ENCODE measurements at regions not wholly inside any gene's neighbourhood (a gene's known extent, or its start where the extent isn't known, plus 50 kb on each side); places are given as distances from the start of the nearest gene placed in this dataset.
"Not testable (repeated sequence)": the region's sequence is repeated elsewhere in the genome, so short reads cannot be mapped to it uniquely, and the experiment has no call there.

DNA sequence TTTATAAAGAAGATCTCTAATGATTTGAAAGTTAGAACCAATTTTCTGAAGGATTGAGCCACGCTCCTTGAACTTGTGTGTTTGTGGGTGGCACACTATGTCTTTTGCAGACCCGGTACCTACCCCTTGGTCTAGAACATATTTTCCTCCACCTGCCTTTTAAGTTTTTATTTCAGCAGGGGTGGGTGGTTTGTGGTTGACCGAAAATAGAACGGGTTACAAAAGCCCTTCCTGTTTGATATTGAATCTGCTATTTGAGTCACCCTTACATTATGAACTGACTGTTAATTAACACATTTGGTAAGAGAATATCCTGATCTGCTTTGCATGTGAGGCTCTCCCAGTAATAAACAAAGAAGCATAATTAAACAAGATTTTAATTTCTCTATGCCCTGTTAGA, 697.5 kb downstream of the GOLGA6L6 start:
- intact Hi-C loops (cut with DNase I); DNase-seq (ENCODE audit: low spot score): not testable (repeated sequence)

All from posterior vena cava (tissue), 2 donors.